IPS-20b (cell line): ENCODE measurements at regions not wholly inside any gene's neighbourhood (a gene's known extent, or its start where the extent isn't known, plus 50 kb on each side); places are given as distances from the start of the nearest gene placed in this dataset.

ENCODE experiments used
- H3K27ac ChIP-seq: one replicate; pipeline ENCODE4 v1.5.1; 2013; ENCODE audit warnings: low read length
- H3K27me3 ChIP-seq: 2 replicates; pipeline ENCODE4 v1.6.1; 2013; ENCODE audit warnings: mild to moderate bottlenecking, low read length, inconsistent platforms; ENCODE audit not compliant: insufficient read depth
- H3K36me3 ChIP-seq: 2 replicates; pipeline ENCODE4 v1.6.1; 2013; ENCODE audit warnings: low read depth, mild to moderate bottlenecking, inconsistent platforms, low read length, moderate library complexity; ENCODE audit not compliant: insufficient read depth
- H3K4me1 ChIP-seq: 2 replicates; pipeline ENCODE4 v1.6.1; 2013; ENCODE audit warnings: mild to moderate bottlenecking, control low read depth, inconsistent platforms, low read length, moderate library complexity; ENCODE audit not compliant: insufficient read depth
- H3K4me3 ChIP-seq: 2 replicates; pipeline ENCODE4 v1.5.1; 2013; ENCODE audit warnings: mild to moderate bottlenecking, low read length, inconsistent platforms
- H3K9ac ChIP-seq: 2 replicates; pipeline ENCODE4 v1.6.1; 2013; ENCODE audit warnings: low read depth, mild to moderate bottlenecking, inconsistent platforms, low read length, moderate library complexity
- H3K9me3 ChIP-seq: 2 replicates; pipeline ENCODE4 v1.6.1; 2013; ENCODE audit warnings: mild to moderate bottlenecking, low read depth, low read length, inconsistent platforms; ENCODE audit not compliant: insufficient read depth

- H3K27ac ChIP-seq = no peak overlapping the region
- no peaks in the 10 kb centered on the region for H3K9me3 ChIP-seq
- H3K9ac ChIP-seq = no peak overlapping the region
- no peaks in the 10 kb centered on the region for H3K36me3 ChIP-seq
- no peaks in the 10 kb centered on the region; the same call in 1 of the 2 replicates for H3K4me1 ChIP-seq
- no peaks in the 10 kb centered on the region for H3K27me3 ChIP-seq
- no peak overlapping the region for H3K4me3 ChIP-seq
Observed at GRCh38 chr22:27219036-27219435, 561.6 kb downstream of the MIAT start.

- H3K36me3 ChIP-seq = no peaks in the 10 kb centered on the region
- H3K4me3 ChIP-seq = no peak overlapping the region
- no peak overlapping the region for H3K9ac ChIP-seq
- no peaks in the 10 kb centered on the region for H3K9me3 ChIP-seq
- H3K27ac ChIP-seq = no peak overlapping the region
- no peaks in the 10 kb centered on the region; the same call in 1 of the 2 replicates for H3K4me1 ChIP-seq
- H3K27me3 ChIP-seq = no peaks in the 10 kb centered on the region
Observed at GRCh38 chr22:27220339-27220738, 563.0 kb downstream of the MIAT start.

GRCh38 chr22:27222178-27222577 lies 564.8 kb downstream of the MIAT start:
- no peaks in the 10 kb centered on the region for H3K9me3 ChIP-seq
- H3K4me1 ChIP-seq = no peaks in the 10 kb centered on the region; the same call in 1 of the 2 replicates
- no peak overlapping the region for H3K27ac ChIP-seq
- H3K4me3 ChIP-seq = no peak overlapping the region
- H3K36me3 ChIP-seq = no peaks in the 10 kb centered on the region
- H3K9ac ChIP-seq = no peak overlapping the region
- no peaks in the 10 kb centered on the region for H3K27me3 ChIP-seq

GRCh38 chr22:27223317-27224177 lies 566.2 kb downstream of the MIAT start:
- no peak overlapping the region for H3K4me3 ChIP-seq
- no peaks in the 10 kb centered on the region for H3K27me3 ChIP-seq
- H3K27ac ChIP-seq = no peak overlapping the region
- no peak overlapping the region for H3K9ac ChIP-seq
- no peaks in the 10 kb centered on the region for H3K9me3 ChIP-seq
- H3K36me3 ChIP-seq = no peaks in the 10 kb centered on the region
- H3K4me1 ChIP-seq = no peaks in the 10 kb centered on the region

- Histone ChIP-seq H3K27me3 (no peaks in the 10 kb centered on the region), H3K27ac (no peak overlapping the region), H3K4me1 (no peaks in the 10 kb centered on the region), H3K4me3 (no peak overlapping the region), H3K9ac (no peak overlapping the region), H3K9me3 (no peaks in the 10 kb centered on the region), H3K36me3 (no peaks in the 10 kb centered on the region)
Observed at GRCh38 chr22:27224485-27225374, 567.3 kb downstream of the MIAT start.

- no peaks in the 10 kb centered on the region for H3K36me3 ChIP-seq
- H3K27ac ChIP-seq = no peak overlapping the region
- no peak overlapping the region for H3K9ac ChIP-seq
- H3K4me1 ChIP-seq = no peaks in the 10 kb centered on the region
- no peaks in the 10 kb centered on the region for H3K27me3 ChIP-seq
- no peaks in the 10 kb centered on the region for H3K9me3 ChIP-seq
- no peak overlapping the region for H3K4me3 ChIP-seq
Observed at GRCh38 chr22:27226666-27227065, 569.3 kb downstream of the MIAT start.

GRCh38 chr22:27228771-27229170 lies 571.4 kb downstream of the MIAT start:
- Histone ChIP-seq H3K36me3 (no peaks in the 10 kb centered on the region), H3K27ac (no peak overlapping the region), H3K9ac (no peak overlapping the region), H3K4me3 (no peak overlapping the region), H3K9me3 (no peaks in the 10 kb centered on the region), H3K4me1 (no peaks in the 10 kb centered on the region), H3K27me3 (no peaks in the 10 kb centered on the region)

- Histone ChIP-seq H3K27ac (no peak overlapping the region), H3K4me1 (no peaks in the 10 kb centered on the region)
Observed at GRCh38 chr22:27230189-27230588, 571.4 kb downstream of the MN1 start.

GRCh38 chr22:27231266-27231665 lies 570.3 kb downstream of the MN1 start:
- H3K9me3 ChIP-seq = no peaks in the 10 kb centered on the region
- no peak overlapping the region for H3K9ac ChIP-seq
- H3K4me3 ChIP-seq = no peak overlapping the region
- H3K27me3 ChIP-seq = no peaks in the 10 kb centered on the region
- H3K27ac ChIP-seq = no peak overlapping the region
- H3K4me1 ChIP-seq = no peaks in the 10 kb centered on the region
- H3K36me3 ChIP-seq = no peaks in the 10 kb centered on the region

More at GRCh38 chr22:27230189-27230588, 571.4 kb downstream of the MN1 start:
- no peaks in the 10 kb centered on the region for H3K36me3 ChIP-seq
- no peak overlapping the region for H3K4me3 ChIP-seq
- no peaks in the 10 kb centered on the region for H3K27me3 ChIP-seq
- H3K9me3 ChIP-seq = no peaks in the 10 kb centered on the region
- no peak overlapping the region for H3K9ac ChIP-seq

GRCh38 chr22:27232077-27232476 lies 569.5 kb downstream of the MN1 start:
- no peaks in the 10 kb centered on the region for H3K36me3 ChIP-seq
- no peaks in the 10 kb centered on the region for H3K9me3 ChIP-seq
- no peaks in the 10 kb centered on the region for H3K4me1 ChIP-seq
- H3K27me3 ChIP-seq = no peaks in the 10 kb centered on the region
- H3K27ac ChIP-seq = no peak overlapping the region
- H3K4me3 ChIP-seq = no peak overlapping the region
- no peak overlapping the region for H3K9ac ChIP-seq

GRCh38 chr22:27237080-27237741 lies 564.3 kb downstream of the MN1 start:
- Histone ChIP-seq H3K9me3 (no peaks in the 10 kb centered on the region), H3K27me3 (no peaks in the 10 kb centered on the region), H3K4me1 (no peaks in the 10 kb centered on the region), H3K27ac (no peak overlapping the region), H3K36me3 (no peaks in the 10 kb centered on the region), H3K9ac (no peak overlapping the region), H3K4me3 (no peak overlapping the region)
